ENCODE measurements at regions not wholly inside any gene's neighbourhood (a gene's known extent, or its start where the extent isn't known, plus 50 kb on each side); places are given as distances from the start of the nearest gene placed in this dataset.

DNA sequence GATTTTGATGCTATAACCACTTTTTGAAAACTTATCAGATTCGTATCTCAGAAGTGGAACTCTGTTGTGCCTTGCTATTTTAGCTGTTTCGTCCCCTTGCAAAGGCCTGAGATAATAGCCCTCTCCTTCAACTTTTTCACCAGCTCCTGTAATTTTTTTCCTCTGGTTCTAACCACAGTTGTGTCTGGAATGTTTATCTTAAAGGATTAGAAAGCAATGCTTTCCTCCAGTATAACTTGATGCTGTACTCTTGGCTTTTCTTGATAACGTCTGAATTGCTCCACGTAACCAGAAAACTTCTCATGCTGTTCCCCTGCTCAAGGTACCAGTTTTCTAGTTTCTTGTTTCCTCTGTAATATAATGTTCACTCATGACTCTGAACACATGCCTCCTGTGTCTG is 209.4 kb downstream of the DTWD2 start:
- no peak for DNase-seq (ENCODE audit: low read depth, low spot score)

DNA sequence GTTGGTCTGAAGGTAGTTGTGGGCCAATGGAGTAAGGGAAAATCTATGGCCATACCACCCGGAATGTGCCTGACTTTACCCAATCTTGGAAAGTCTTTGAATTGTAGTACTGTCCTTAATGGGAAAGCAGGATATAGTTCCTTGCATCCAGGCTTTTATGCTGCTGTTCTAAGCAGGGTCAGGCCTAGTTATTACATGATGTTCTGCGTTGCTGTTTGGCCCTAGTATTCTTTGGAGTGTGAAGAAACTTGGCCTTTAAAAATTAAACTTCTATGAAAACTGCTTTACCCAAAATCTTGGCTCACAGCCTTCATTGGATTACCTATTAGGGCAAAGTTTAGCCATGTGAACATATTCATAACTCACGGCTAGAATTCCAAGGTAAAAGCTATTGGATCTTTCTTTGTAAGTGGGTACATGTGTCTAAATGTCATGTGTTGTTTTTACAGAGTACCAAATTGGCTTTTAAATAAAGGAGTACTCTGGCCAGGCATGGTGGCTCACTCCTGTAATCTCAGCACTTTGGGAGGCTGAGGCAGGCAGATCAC is 211.1 kb downstream of the DTWD2 start:
- DNase-seq (ENCODE audit: low read depth, low spot score), result no peak

DNA sequence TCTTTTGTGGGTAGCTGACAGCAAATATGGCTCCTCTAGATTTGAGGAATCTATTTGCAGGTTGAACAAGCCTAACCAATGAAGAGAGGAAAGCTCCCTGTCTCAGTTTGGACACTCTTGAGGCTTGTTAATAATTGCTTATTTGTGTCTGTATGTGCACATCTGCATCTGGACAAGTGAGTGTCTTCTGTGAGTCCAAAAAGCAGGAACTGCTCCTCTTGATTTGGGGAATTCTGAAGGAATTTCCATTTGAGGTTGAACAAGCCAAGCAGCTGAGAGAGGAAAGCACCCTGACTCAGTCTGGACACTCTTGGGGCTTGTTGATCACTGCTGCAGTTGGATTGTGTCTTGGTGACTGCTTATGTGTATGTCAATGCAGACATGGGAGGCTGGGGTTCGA is 211.6 kb downstream of the DTWD2 start:
- DNase-seq (ENCODE audit: low read depth, low spot score), result no peak

DNA sequence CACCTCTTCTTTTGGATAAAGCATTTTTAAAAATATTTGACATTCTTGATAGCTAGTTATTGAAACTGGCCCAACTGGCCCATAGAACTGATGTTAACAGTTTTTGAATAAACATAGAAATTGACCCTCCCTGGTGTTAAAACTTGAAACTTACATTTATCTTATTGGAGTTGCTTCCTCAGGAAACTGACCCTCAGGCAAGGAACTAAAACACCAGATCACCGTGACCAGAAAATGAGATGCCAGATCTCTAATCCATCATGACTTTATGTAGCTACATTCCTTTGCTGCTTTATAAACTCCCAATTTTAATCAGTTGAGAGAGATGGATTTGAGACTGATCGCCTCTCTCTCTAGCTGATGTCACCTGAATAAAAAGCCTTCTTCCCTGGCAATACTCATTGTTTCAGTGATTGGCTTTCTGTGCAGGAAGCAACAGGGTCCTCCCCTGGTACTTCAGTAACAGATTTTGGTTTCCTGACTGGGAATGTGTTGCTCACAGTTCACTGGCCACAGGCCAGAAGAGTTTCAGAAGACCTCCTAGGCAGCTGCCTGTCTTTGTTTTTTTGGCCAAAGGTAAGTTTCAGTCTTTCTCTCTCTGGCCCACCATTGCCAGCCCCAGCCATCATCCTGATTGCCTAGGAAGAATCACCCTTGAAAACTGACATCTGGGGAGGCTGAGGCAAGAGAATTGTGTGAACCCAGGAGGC is 212.4 kb downstream of the DTWD2 start:
- no peak for DNase-seq (ENCODE audit: low read depth, low spot score)

DNA sequence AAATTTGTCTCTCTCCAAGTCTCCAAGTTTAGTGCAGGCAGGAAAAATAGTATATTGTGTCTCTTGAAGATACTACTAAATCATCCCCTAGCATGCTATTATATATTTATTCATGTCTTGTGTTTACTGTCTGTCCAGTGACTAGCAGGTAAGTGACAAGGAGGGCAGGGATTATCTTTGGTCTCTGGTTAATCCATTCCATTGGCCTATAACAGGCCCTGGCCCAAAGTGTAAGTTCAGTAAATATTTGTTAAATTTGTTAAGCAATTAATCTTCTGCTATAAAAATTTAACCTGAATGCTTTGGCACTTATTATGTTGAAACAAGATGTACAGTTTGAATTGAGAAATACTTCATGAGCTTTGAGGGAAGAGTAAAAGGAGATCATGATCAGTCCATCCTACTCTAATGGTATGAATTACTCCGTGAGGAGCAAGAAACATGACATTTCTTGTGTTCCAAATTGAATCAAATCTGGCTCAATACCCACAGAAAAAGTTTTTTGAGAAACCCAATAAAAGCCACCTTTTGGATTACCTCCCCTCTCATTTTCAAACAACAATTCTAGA is 219.7 kb downstream of the DTWD2 start:
- no peak for DNase-seq (ENCODE audit: low read depth, low spot score)

DNA sequence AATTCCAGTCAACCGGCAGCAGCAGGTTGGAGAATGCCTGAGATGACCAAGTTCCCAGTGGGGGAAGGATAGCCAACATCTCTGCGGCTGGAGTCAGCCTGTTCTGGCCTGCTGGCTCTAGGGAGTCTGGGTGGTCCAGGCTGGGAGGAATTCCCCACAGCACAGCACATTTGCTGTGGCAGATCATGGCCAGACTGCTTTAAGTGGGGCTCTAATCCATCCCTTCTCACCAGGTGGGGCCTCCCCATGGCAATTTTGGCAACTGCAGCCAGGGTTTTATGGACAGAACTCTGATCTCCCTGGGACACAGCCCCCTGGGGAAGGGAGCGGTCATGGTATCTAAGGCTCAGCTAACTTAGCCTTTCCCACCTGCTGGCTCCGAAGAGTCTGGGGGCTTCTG is 226.1 kb downstream of the DTWD2 start:
- no peak for DNase-seq (ENCODE audit: low read depth, low spot score)

DNA sequence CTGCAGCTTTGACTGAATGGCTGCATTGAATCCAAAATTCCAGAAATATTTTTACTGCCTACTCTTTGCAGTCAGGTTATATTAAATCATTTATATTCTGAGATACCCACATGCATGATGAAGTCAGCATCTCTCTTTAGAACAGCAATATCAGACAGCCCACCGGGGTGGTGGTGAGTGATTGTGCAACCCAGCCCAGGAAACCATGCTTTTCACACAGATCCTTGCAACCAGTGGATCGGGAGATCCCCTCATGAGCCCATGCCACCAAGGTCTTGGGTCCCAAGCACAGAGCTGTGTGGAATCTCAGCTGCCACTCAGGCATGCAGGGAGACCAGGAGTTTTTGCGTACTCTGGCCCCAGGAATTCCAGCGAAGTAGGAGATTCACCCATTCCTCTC is 226.5 kb downstream of the DTWD2 start:
- DNase-seq (ENCODE audit: low read depth, low spot score), result no peak

DNA sequence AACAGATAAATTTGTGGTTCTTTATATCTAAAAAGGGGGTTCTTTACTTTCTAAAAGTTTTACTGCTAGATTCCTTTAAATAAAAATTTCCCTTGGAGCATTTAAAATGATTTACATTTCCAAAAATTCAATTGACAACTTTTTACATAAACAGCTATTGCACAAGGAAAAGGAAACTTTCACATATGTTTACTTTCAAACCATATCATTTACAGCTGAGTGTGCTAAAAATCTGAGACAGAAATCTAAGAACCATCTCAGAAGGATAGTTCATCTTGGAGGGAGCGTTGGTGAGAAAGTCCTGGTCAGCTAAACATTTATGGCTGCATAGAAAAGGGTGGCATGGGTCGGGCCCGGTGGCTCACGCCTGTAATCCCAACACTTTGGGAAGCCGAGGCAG is 235.4 kb downstream of the DTWD2 start:
- no peak for DNase-seq (ENCODE audit: low read depth, low spot score)

DNA sequence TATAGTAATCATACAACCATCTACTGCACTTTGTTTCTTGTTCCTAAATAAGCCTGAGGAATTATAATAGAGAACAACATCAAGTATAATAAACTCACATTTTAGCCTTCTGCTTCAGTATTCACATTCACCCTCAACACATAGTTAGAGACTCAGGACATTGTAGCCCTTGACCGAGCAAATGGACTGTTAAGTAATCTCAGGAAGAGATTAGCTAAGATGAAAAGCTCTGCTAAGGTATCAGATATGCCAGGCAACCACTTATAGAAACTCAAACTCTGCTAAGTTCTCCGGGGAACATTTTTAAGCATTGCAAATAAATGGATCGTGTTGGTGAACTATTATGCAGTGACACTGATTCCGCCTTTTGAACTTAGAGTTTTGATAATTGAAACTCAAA is 252.0 kb downstream of the DTWD2 start:
- DNase-seq (ENCODE audit: low read depth, low spot score), result no peak

DNA sequence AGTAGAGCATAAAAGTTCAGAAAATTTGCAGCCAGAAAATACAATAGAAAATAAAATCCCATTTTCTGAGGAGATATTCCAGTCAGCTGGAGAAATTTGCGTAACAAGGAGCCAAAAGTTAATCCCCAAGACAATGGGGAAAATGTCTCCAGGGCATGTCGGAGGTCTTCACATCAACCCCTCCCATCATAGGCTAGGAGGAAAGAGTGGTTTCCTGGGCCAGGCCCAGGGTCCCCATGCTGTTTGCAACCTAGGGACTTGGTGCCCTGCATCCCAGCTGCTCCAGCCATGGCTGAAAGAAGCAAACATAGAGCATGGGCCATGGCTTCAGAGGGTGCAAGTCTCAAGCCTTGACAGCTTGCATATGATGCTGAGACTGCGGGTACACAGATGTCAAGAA is 255.0 kb downstream of the DTWD2 start:
- no peak for DNase-seq (ENCODE audit: low read depth, low spot score)

DNA sequence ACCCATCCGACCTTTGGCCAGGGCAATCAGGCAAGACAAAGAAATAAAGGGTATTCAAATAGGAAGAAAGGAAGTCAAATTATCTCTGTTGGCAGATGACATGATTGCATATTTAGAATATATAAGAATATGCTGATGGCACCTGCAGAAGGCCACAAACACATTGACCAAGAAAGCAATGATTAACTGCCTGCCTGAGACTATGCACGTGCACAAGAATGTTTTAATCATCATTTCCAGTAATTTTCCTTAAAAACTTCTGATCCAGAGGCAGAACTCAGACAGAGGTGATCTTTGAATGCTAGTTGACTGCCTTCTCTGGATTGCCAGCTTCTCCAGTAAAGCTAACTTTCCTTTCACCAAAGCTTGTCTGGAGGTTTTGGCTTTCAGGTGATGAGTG is 260.2 kb downstream of the DTWD2 start:
- DNase-seq (ENCODE audit: low read depth, low spot score), result no peak

DNA sequence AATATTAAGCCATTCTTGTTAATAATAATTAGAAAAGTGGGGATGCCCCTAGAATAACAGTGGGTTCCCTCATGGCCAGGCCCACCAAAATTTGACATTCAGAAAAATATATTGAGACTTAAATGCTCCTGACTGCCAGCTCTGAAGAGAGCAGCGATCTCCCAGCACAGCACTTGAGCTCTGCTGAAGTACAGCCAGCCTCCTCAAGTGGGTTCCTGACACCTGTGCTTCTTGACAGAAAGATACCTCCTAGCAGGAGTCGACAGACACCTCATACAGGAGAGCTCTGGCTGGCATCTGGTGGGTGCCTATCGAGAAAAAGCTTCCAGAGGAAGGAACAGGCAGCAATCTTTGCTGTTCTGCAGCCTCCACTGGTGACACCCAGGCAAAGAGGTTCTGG is 261.5 kb downstream of the DTWD2 start:
- DNase-seq (ENCODE audit: low read depth, low spot score), result no peak

DNA sequence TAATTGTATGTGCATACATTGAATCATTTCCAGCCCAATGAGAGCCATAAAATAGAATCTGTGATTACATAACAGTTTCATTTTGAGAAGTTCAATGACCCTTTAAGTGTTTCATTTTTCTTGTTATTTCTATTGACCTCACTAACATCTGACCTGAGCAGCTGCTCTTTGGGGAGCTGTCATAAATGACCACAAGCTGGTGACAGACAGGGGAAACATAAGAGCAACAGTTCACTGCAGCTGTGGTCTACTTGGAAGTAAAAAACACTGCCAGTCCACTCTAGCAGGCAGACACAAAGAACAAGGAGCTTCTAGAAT is 265.4 kb downstream of the DTWD2 start:
- DNase-seq (ENCODE audit: low read depth, low spot score), result no peak

DNA sequence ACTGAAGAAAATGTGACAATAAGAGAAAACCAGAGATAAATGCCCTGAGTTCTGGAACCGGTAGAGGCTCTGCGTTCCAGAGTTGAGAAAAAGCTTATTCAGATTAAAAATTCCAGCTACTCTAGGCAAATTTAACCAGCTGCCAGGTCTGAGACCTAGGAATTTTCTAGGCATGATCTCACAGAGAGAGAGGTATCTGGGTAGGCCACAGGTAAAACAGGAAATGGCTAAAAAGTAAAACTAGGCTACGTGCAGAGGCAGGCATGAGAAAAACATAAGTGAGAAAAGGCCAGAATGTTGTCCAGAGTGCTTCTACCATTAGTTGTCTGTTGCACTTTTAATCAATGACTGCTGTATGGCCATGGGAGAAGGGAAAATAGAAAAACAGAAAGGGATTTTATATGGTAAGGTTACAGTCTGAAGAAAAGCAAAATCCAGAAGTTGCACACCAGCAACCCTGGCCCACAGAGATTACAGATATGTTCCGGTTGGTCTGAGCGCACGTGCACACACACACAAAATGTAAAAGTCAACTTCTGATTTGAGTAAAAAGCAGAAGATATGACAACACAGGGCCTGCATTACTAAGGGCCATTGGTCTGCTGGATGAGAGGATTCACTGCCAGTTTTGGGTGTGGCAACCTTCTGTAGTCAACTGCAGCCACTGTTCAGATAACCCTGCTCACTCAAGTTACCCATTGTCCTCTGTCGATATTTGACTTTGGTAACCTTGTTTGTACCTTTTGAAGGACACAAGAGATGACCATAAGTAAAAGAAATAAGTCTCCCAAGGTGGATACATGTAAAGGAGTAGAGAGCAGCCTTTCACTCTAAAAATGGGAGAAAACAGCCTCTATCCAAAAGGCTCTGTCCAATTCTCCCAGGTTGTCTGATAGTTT is 266.0 kb downstream of the DTWD2 start:
- DNase-seq (ENCODE audit: low read depth, low spot score), result no peak

DNA sequence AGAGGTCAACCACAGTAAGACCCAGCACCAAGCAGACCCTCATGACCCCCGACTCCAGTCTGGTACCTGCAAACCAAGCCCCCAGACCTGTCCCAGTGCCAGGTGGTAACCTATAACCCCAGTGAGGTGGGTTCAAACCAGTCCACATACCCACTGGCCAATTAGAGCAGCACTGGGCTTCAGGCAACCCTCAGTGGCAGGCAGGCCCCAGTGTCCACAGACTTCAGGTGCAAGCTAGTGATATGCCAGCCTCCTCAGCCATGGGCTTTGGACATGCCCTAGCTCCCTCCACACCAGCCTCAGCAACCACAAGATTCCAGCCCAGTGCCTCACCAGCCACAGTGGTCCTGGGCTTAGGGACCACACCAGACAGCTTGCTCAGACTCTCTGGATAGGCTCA is 276.6 kb downstream of the DTWD2 start:
- no peak for DNase-seq (ENCODE audit: low read depth, low spot score)

DNA sequence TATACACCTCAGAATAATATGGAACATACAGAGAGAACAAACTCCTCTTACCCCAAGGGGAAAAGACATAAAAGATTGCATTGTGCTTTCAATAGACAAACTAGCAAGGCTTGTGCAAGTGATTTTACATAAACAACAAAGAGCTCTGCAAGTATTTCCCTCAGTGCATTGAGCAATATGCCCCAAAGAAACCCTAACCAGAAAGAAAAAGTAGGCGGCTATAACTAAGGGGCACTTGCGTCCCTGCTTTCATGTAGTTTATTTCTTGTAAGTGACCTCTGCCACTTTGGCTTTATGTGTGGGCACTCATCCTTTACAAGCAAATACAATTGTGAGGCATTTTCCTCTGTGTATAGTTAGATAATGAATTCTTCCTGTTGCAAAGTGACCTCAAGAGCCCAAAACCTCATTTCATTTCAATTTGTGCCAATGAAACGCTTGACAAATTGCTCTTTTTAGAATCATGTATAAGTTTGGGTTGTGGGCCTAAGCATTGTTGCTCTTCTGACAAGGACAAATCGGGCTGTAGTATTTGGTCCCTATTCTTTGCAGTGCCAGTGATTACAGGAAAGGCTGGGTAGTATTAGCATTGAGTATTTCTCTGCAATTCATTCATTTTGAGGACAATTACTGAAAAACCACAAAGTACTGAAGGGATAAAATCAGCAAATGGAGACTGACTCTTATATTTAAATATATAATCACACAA is 282.2 kb downstream of the DTWD2 start:
- DNase-seq (ENCODE audit: low read depth, low spot score), result no peak

DNA sequence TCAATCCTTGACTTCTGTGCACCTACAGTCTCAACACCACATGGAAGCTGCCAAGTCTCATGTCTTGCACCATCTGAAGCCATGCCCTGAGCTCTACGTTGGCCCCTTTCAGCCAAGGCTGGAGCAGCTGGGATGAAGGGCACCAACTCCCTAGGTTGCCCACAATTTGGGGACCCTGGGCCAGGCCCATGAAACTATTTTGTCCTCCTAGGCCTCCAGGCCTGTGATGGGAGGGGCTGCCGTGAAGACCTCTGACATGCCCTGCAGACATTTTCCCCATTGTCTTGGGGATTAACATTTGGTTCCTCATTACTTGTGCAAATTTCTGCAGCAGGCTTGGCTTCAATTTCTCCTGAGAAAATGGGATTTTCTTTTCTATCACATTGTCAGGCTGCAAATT is 285.1 kb downstream of the DTWD2 start:
- no peak for DNase-seq (ENCODE audit: low read depth, low spot score)

DNA sequence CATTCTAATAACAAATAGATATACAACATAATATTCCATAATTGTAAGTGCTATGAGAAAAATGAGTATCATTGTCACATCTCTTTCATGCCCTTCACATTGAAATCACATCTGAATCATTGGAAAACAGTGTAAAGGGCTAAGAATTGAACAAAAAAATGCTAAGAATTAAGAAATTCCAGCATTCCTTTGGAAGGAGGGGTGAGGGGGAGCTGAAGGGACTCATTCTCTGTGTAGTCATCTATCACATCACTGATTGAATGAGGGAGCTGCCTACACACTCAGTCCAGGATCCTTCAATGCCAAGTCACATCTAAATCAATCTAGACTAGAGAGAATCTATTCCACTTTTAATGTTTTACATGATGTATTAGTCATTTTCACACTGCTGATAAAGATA is 286.6 kb downstream of the DTWD2 start:
- no peak for DNase-seq (ENCODE audit: low read depth, low spot score)

DNA sequence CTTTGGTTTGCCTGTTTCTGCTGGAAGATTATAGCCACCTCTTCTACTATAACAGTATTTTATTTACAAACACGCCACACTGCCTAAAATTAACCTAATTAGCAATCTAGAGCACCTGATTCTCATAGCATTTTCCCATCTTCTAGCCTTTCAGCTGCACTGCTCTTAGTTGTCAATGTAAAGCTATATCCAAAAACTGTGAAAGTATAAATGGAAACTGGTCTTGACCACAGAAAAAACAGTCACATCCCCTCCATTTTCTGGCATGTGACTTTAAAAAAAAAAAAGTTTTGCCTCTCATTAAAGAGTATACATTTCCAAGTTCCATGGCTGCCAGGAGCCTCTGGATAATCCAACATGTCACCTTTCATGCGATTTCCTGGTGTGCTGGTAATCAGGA is 287.8 kb downstream of the DTWD2 start:
- DNase-seq (ENCODE audit: low read depth, low spot score), result no peak

DNA sequence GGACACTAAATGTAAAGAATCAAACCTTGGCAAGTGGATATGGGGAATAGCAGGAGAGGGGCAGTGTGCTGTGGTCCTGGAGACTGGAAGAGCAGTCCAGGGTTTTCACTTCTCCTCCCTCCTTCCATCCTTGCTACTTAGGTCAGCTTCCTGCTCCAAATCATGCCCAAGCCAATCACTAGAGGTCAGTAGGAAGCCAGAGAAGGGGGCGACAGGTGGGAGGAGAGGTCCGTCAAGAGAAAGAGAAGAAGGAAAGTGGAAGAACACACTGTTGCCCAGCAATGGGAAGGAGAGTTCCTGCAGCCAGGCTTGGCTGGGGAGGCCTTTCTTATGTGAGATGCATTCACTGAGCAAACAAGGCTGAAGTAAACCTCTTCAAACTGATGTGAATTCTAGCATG is 289.6 kb downstream of the DTWD2 start:
- DNase-seq (ENCODE audit: low read depth, low spot score), result peak; percentile 42

DNA sequence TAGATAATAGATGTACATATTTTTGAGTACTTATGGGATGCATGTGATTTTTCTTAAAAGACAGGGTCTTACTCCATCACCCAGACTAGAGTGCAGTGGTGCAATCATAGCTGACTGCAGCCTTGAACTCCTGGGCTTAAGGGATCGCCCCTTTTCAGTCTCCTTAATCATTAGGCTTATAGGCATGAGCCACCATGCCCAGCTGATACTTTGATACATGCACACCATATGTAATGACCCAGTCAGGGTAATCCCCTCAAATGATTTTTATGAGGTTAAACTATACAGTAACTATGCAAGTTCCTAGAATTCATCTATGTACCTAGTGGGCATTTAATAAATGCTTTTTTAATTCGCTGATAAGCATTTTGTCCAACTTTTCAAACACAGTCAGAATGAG is 292.3 kb downstream of the DTWD2 start:
- no peak for DNase-seq (ENCODE audit: low read depth, low spot score)

DNA sequence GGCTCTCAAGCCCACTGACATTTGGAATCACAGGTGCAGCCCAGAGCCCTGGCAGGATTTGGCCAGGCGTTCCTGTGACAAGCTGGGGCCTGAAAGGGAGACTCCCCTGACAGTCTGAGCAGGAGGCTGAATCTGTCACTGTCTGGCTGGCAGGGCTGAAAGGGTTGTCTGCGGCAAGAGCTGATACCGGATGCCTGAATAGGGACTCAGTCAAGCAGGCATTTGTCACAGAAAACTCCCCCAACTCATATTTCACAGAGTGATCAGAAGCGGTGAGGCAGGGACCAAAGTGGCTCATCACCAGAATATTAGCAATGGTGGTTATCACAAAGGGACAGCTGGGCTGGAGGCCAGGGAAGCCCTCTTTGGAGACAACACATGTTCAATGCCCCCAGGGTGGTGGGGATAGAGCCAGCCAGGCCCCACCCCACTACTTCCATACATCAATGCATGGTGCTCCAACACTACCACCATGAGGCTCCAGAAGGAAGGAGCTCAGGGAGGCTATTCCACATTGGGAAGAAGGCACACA is 295.5 kb downstream of the DTWD2 start:
- peak; percentile 12 for DNase-seq (ENCODE audit: low read depth, low spot score)
